ENCODE measurements at regions not wholly inside any gene's neighbourhood (a gene's known extent, or its start where the extent isn't known, plus 50 kb on each side); places are given as distances from the start of the nearest gene placed in this dataset.
"Not testable (repeated sequence)": the region's sequence is repeated elsewhere in the genome, so short reads cannot be mapped to it uniquely, and the experiment has no call there.

GRCh38 chr1:207243442-207244408 is 77.8 kb upstream of the CD55 start:
- DNase-seq (ENCODE audit: low spot score), result no peak

DNA sequence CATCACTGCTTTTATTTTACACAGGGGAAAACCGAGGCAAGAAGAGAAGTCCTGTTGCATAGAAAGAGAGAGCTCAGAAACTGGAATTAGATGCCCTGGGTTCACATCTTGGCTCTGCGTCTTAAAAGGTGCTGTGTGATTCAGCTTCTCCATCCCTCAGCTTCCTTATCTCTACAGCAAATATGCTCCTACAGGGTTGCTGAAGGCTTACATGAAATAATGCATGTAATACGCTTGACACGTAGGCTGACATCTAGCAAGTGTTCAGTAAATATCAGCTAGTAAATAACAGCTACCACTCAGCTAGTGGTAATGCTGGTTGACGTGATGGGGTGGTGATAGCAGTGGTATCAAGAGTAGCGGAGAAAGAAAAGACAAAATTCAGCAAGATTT is 77.1 kb upstream of the CD55 start:
- DNase-seq (ENCODE audit: low spot score), result no peak

DNA sequence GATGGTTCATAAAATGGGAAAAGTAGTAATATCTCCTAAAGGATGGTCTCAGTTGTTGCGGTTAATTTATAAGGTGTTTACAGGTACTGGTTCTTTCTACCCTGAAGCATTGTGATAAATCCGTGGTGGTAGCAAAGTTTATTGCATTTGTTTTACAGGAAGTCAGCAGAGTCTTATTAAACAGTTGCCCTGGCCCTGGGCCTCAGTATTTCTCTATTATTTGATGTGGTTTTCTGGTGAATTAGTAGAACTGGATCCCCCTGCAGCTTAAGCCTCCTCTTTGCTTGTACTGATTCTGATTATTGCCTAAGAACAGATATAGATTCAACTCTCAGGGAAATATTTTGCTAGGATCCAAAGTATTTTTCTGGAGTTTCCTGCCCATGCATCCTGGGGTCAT is 76.4 kb upstream of the CD55 start:
- no peak for DNase-seq (ENCODE audit: low spot score)

- no peak for DNase-seq (ENCODE audit: low spot score)
These were observed 72.8 kb upstream of the CD55 start for GRCh38 chr1:207248544-207249198.

DNA sequence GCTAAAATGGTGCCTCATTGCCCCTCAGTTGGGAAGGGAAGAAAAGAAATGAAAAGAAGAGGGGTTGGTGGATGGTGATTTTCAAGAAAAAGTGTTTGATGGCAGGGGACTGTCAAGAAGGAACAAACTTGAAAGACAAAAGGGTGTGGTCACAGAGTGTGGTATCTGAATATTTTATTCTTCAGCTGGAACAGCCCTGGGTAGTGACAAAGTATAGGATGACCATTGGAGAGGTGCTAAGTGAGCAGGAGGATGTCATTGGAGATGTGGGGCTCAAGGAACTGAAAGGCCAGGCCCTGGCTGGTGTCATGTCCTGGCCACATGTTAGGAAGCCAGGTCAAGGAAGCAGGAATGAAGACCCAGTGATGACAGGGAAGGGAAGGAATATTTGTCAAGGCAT is 71.0 kb upstream of the CD55 start:
- DNase-seq (ENCODE audit: low spot score), result no peak

GRCh38 chr1:207251066-207251465 is 70.4 kb upstream of the CD55 start:
- DNase-seq (ENCODE audit: low spot score), result no peak

DNA sequence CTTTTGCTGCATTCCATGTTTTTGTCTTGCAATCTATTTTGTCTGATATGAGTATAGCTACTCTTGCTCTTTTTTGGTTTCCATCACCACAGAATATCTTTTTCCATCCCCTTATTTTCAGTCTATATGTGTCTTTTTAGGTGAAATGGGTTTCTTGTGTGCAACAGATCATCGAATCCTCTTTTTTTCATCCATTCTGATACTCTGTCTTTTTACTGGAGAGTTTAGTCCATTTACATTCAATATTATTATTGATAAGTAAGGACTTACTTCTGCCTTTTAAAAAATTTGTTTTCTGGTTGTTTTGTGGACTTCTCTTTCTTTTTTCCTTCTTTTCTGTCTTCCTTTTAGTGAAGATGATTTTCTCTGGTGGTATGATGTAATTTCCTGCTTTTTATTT is 64.6 kb upstream of the CD55 start:
- no peak for DNase-seq (ENCODE audit: low spot score)

DNA sequence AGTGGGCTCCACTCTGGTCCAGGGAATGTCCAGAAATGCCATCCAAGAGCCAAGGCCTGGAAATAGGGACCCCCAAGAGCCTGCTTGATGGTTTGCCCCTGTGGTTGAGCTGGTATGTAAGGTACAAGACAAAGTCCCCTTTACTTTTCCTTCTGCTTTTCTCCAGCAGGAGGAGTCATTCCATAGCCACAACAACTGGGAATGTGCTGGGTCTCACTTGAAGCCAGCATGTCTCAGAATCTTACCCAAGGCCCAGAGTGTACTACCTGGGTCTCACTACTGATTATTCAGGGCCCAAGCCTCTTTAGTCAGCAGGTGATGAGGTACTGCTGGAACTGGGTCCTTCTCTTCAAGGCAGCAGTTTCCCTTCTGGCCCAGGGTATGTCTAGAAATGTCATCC is 62.1 kb upstream of the CD55 start:
- no peak for DNase-seq (ENCODE audit: low spot score)

GRCh38 chr1:207261971-207262370 is 59.5 kb upstream of the CD55 start:
- no peak for DNase-seq (ENCODE audit: low spot score)

GRCh38 chr1:207262891-207263290 is 58.6 kb upstream of the CD55 start:
- DNase-seq (ENCODE audit: low spot score), result not testable (repeated sequence)

- DNase-seq (ENCODE audit: low spot score), result no peak
These were observed 56.7 kb upstream of the CD55 start for GRCh38 chr1:207264663-207265252.

GRCh38 chr1:207268337-207268736 is 53.1 kb upstream of the CD55 start:
- no peak for DNase-seq (ENCODE audit: low spot score)

- DNase-seq (ENCODE audit: low spot score), result no peak
These were observed 52.5 kb upstream of the CD55 start for GRCh38 chr1:207268753-207269511.
